ENCODE measurements at regions not wholly inside any gene's neighbourhood (a gene's known extent, or its start where the extent isn't known, plus 50 kb on each side); places are given as distances from the start of the nearest gene placed in this dataset.
"Not testable (repeated sequence)": the region's sequence is repeated elsewhere in the genome, so short reads cannot be mapped to it uniquely, and the experiment has no call there.

DNA sequence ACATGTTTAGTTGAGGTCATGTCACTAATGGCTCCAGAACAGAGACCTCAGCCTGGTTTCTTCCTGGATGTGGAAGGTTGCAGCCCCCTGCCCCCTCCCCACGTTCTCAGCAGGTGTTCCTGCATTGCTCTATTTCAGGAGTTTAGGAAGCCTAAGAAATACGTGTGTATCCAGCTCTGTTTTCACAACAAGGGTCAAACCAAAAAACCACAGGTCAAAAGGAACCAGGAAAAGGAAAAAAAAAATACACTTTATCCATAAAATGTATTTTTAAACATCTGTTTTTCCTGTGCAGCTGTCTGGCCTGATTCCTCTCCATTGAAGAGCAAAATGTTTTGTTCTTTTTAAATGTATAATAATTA lies 107.9 kb upstream of the PLEKHG1 start:
- Histone ChIP-seq H3K9me3 (ENCODE audit: control insufficient read depth in 2 of 2, insufficient read depth in 1 of 2, low read depth in 1 of 2, low read length in 1 of 2) (peaks cover 0 to 6% of the 10 kb centered on the region in 2 donors), H3K4me3 (ENCODE audit: low read depth in 1 of 3, low read length in 3 of 3) (no peak overlapping the region), H3K36me3 (ENCODE audit: control insufficient read depth in 3 of 3, insufficient read depth in 2 of 3, low read depth in 1 of 3, low read length in 3 of 3) (no peaks in the 10 kb centered on the region), H3K27me3 (ENCODE audit: control insufficient read depth in 3 of 3, insufficient read depth in 3 of 3, low read length in 3 of 3) (no peaks in the 10 kb centered on the region), H3K27ac (ENCODE audit: low read depth in 1 of 3, low read length in 2 of 3) (peak overlapping the region in 1 of 3 donors; percentile 27), H3K4me1 (ENCODE audit: control insufficient read depth in 3 of 3, insufficient read depth in 2 of 3, low read depth in 1 of 3, low read length in 2 of 3) (peaks cover 0 to 2% (median 0%) of the 10 kb centered on the region in 3 donors)
- 22 to 46% (median 28%) methylated on average over 2 of the region's 2 CpGs for WGBS, 3 donors
- no peak for DNase-seq
- no peak for FAIRE-seq

DNA sequence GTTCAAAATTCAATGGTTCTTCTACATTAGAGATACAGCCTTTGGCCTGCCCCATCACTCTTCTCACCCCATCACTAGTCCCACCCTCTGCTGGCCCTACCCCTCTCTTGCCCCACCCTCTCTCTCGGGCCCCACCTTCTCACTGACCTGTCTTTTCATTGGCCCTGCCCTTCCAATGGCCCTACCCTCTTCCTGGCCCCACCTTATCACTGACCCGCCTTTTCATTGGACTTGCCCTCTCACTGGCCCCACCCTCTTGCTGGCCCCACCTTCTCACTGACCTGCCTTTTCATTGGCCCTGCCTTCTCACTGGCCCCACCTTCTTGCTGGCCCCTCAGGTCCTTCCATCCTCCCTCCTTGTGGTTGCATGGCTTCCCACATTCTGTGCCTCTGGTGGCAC lies 107.2 kb upstream of the PLEKHG1 start:
- H3K27me3 ChIP-seq (ENCODE audit: control insufficient read depth in 3 of 3, insufficient read depth in 3 of 3, low read length in 3 of 3): no peaks in the 10 kb centered on the region
- DNase-seq (peak in 1 of 2 donors; percentile 22), FAIRE-seq (no peak)
- peaks cover 0 to 2% (median 0%) of the 10 kb centered on the region in 3 donors for H3K4me1 ChIP-seq (ENCODE audit: control insufficient read depth in 3 of 3, insufficient read depth in 2 of 3, low read depth in 1 of 3, low read length in 2 of 3)
- 78 to 93% (median 87%) methylated on average over 2 of the region's 2 CpGs for WGBS, 3 donors
- H3K4me3 ChIP-seq (ENCODE audit: low read depth in 1 of 3, low read length in 3 of 3): no peak overlapping the region
- peaks cover 0 to 6% of the 10 kb centered on the region in 2 donors for H3K9me3 ChIP-seq (ENCODE audit: control insufficient read depth in 2 of 2, insufficient read depth in 1 of 2, low read depth in 1 of 2, low read length in 1 of 2)
- H3K36me3 ChIP-seq (ENCODE audit: control insufficient read depth in 3 of 3, insufficient read depth in 2 of 3, low read depth in 1 of 3, low read length in 3 of 3): no peaks in the 10 kb centered on the region
- H3K27ac ChIP-seq (ENCODE audit: low read depth in 1 of 3, low read length in 2 of 3): no peak overlapping the region

DNA sequence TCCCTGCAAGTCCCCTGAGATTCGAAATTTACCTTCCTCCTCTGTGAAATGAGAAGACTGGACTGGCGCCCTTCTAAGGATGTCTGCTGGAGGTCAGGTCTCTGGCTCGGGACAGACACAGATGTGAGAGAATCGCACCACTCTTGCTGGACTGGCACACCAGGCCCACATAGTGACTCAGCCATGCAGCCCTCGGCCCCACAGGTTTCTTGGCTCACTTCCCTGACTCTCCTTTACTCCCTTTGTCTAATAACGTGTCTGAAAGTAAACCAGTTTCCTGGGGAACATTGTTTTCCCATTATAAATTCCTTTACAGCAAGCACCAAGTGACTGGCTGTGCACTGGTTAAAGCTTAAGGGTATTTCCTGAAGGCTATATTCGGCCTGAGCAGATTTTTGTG lies 106.7 kb upstream of the PLEKHG1 start:
- DNase-seq: no peak
- Histone ChIP-seq H3K4me1 (ENCODE audit: control insufficient read depth in 3 of 3, insufficient read depth in 2 of 3, low read depth in 1 of 3, low read length in 2 of 3) (peaks cover 0 to 2% (median 0%) of the 10 kb centered on the region in 3 donors), H3K27me3 (ENCODE audit: control insufficient read depth in 3 of 3, insufficient read depth in 3 of 3, low read length in 3 of 3) (no peaks in the 10 kb centered on the region), H3K27ac (ENCODE audit: low read depth in 1 of 3, low read length in 2 of 3) (no peak overlapping the region), H3K9me3 (ENCODE audit: control insufficient read depth in 2 of 2, insufficient read depth in 1 of 2, low read depth in 1 of 2, low read length in 1 of 2) (peaks cover 0 to 6% of the 10 kb centered on the region in 2 donors), H3K4me3 (ENCODE audit: low read depth in 1 of 3, low read length in 3 of 3) (no peak overlapping the region), H3K36me3 (ENCODE audit: control insufficient read depth in 3 of 3, insufficient read depth in 2 of 3, low read depth in 1 of 3, low read length in 3 of 3) (no peaks in the 10 kb centered on the region)
- WGBS, 3 donors: 64 to 81% (median 72%) methylated on average over 7 of the region's 7 CpGs
- no peak for FAIRE-seq

DNA sequence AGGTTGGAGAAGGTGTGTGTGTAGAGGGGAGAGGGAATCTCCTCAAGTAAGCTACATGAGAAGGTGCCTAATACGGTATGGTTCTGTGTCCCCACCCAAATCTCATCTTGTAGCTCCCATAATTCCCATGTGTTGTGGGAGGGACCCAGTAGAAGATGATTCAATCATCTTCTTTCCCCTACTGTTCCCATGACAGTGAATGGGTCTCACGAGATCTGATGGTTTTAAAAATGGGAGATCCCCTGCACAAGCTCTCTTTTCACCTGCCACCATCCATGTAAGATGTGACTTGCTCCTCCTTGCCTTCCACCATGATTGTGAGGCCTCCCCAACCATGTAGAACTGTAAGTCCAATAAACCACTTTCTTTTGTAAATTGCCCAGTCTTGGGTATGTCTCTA lies 106.1 kb upstream of the PLEKHG1 start:
- not testable (repeated sequence) for H3K4me1 ChIP-seq (ENCODE audit: control insufficient read depth in 3 of 3, insufficient read depth in 2 of 3, low read depth in 1 of 3, low read length in 2 of 3); H3K4me3 ChIP-seq (ENCODE audit: low read depth in 1 of 3, low read length in 3 of 3); H3K27me3 ChIP-seq (ENCODE audit: control insufficient read depth in 3 of 3, insufficient read depth in 3 of 3, low read length in 3 of 3); DNase-seq; H3K9me3 ChIP-seq (ENCODE audit: control insufficient read depth in 2 of 2, insufficient read depth in 1 of 2, low read depth in 1 of 2, low read length in 1 of 2); H3K36me3 ChIP-seq (ENCODE audit: control insufficient read depth in 3 of 3, insufficient read depth in 2 of 3, low read depth in 1 of 3, low read length in 3 of 3); FAIRE-seq; H3K27ac ChIP-seq (ENCODE audit: low read depth in 1 of 3, low read length in 2 of 3)
- WGBS, 3 donors: 96 to 98% (median 97%) methylated on average over 2 of the region's 2 CpGs

DNA sequence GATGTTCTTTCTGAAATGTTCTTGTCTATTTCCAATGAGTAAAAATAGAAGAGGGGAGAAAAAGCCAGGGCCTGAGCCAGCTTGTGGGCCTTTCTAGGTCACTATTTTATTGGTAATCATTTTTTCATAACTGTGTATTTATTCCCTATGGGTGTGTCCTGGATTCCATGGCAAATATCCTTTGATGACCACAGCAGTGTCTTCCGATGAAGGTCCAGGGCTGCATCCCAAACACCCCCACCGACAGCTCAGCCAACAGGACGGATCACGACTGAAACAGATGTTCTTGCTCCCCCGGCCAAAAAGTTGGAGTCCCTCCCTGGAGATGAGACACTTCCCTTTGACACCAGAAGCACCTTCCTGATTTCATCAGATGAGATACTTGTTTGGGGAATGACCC lies 105.4 kb upstream of the PLEKHG1 start:
- H3K4me1 ChIP-seq (ENCODE audit: control insufficient read depth in 3 of 3, insufficient read depth in 2 of 3, low read depth in 1 of 3, low read length in 2 of 3): peaks cover 0 to 2% (median 0%) of the 10 kb centered on the region in 3 donors
- no peaks in the 10 kb centered on the region for H3K36me3 ChIP-seq (ENCODE audit: control insufficient read depth in 3 of 3, insufficient read depth in 2 of 3, low read depth in 1 of 3, low read length in 3 of 3)
- WGBS, 3 donors: 78 to 92% (median 92%) methylated on average over 5 of the region's 5 CpGs
- no peak for FAIRE-seq
- no peaks in the 10 kb centered on the region for H3K27me3 ChIP-seq (ENCODE audit: control insufficient read depth in 3 of 3, insufficient read depth in 3 of 3, low read length in 3 of 3)
- DNase-seq: no peak
- no peak overlapping the region for H3K27ac ChIP-seq (ENCODE audit: low read depth in 1 of 3, low read length in 2 of 3)
- H3K9me3 ChIP-seq (ENCODE audit: control insufficient read depth in 2 of 2, insufficient read depth in 1 of 2, low read depth in 1 of 2, low read length in 1 of 2): peaks cover 0 to 6% of the 10 kb centered on the region in 2 donors
- no peak overlapping the region for H3K4me3 ChIP-seq (ENCODE audit: low read depth in 1 of 3, low read length in 3 of 3)

DNA sequence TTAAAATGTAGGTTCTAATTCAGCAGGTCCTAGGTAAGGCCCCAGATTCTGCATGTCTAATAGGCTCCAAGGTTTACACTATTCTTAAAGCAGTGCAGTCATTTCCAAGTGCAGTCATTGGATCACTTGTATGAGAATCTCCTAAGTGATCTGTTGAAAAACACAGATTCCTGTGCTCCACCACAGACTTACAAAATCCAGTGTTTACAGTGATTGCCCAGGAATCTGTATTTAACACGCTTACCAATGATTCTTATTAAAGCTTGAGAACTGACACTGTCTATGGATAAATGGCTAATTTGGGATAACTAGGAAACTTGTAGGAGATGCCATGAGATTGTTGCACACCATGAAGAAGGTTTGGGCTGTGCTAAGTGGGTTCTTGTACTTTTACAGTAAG lies 104.6 kb upstream of the PLEKHG1 start:
- H3K9me3 ChIP-seq (ENCODE audit: control insufficient read depth in 2 of 2, insufficient read depth in 1 of 2, low read depth in 1 of 2, low read length in 1 of 2): peaks cover 0 to 6% of the 10 kb centered on the region in 2 donors
- DNase-seq (no peak), FAIRE-seq (no peak)
- peaks cover 0 to 2% (median 0%) of the 10 kb centered on the region in 3 donors for H3K4me1 ChIP-seq (ENCODE audit: control insufficient read depth in 3 of 3, insufficient read depth in 2 of 3, low read depth in 1 of 3, low read length in 2 of 3)
- H3K4me3 ChIP-seq (ENCODE audit: low read depth in 1 of 3, low read length in 3 of 3): no peak overlapping the region
- H3K36me3 ChIP-seq (ENCODE audit: control insufficient read depth in 3 of 3, insufficient read depth in 2 of 3, low read depth in 1 of 3, low read length in 3 of 3): no peaks in the 10 kb centered on the region
- WGBS, 3 donors: 96 to 97% (median 97%) methylated on average over 1 of the region's 1 CpG
- H3K27ac ChIP-seq (ENCODE audit: low read depth in 1 of 3, low read length in 2 of 3): no peak overlapping the region
- no peaks in the 10 kb centered on the region for H3K27me3 ChIP-seq (ENCODE audit: control insufficient read depth in 3 of 3, insufficient read depth in 3 of 3, low read length in 3 of 3)

DNA sequence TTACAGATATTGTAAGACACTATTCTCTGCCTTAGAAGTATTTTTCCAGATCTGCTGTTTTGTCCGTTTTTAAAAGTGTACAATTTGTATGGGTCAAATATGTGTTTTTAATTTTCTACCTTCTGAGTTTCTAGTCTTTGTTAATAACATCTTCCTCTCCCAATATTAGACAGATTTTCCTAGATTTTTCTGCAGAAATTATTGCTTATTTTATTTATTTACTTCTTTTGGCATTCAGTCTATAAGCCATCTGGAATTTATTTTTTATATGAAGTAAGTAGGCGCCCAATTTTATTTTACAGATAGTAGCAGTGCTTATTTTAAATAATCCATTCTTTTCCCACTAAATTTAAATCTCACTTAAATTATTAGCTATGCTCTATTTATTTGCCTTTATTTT lies 103.1 kb upstream of the PLEKHG1 start:
- Histone ChIP-seq H3K27me3 (ENCODE audit: control insufficient read depth in 3 of 3, insufficient read depth in 3 of 3, low read length in 3 of 3) (no peaks in the 10 kb centered on the region), H3K4me1 (ENCODE audit: control insufficient read depth in 3 of 3, insufficient read depth in 2 of 3, low read depth in 1 of 3, low read length in 2 of 3) (peaks cover 0 to 2% (median 0%) of the 10 kb centered on the region in 3 donors), H3K36me3 (ENCODE audit: control insufficient read depth in 3 of 3, insufficient read depth in 2 of 3, low read depth in 1 of 3, low read length in 3 of 3) (no peaks in the 10 kb centered on the region), H3K9me3 (ENCODE audit: control insufficient read depth in 2 of 2, insufficient read depth in 1 of 2, low read depth in 1 of 2, low read length in 1 of 2) (peaks cover 0 to 9% of the 10 kb centered on the region in 2 donors), H3K4me3 (ENCODE audit: low read depth in 1 of 3, low read length in 3 of 3) (no peak overlapping the region), H3K27ac (ENCODE audit: low read depth in 1 of 3, low read length in 2 of 3) (no peak overlapping the region)
- FAIRE-seq (no peak), DNase-seq (no peak)
- 87 to 89% (median 87%) methylated on average over 2 of the region's 2 CpGs for WGBS, 3 donors

DNA sequence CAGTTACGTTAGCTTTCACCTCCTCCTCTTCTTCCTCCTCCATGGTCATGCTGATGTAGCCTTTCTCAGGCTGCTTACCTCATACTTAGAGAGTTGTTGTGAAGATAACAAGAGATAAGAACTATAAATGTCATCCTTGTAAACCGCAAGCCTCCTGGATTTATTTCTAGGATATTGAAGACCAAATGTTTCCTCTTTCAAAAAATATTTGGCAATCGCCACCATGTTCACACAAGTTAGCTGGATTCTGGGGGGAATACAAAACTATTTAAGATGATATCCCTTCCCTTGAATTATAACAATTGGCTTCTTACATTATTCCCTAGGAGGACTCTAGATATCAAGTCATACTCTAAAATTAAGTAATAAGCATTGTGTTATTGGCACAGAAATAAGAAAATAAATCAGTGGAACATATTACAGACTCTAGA lies 99.8 kb upstream of the PLEKHG1 start:
- DNase-seq: no peak
- Histone ChIP-seq H3K27ac (ENCODE audit: low read depth in 1 of 3, low read length in 2 of 3) (no peak overlapping the region), H3K27me3 (ENCODE audit: control insufficient read depth in 3 of 3, insufficient read depth in 3 of 3, low read length in 3 of 3) (no peaks in the 10 kb centered on the region), H3K9me3 (ENCODE audit: control insufficient read depth in 2 of 2, insufficient read depth in 1 of 2, low read depth in 1 of 2, low read length in 1 of 2) (peaks cover 0 to 4% of the 10 kb centered on the region in 2 donors), H3K4me1 (ENCODE audit: control insufficient read depth in 3 of 3, insufficient read depth in 2 of 3, low read depth in 1 of 3, low read length in 2 of 3) (no peaks in the 10 kb centered on the region), H3K36me3 (ENCODE audit: control insufficient read depth in 3 of 3, insufficient read depth in 2 of 3, low read depth in 1 of 3, low read length in 3 of 3) (no peaks in the 10 kb centered on the region), H3K4me3 (ENCODE audit: low read depth in 1 of 3, low read length in 3 of 3) (no peak overlapping the region)
- 59 to 68% (median 67%) methylated on average over 3 of the region's 3 CpGs for WGBS, 3 donors
- no peak for FAIRE-seq

DNA sequence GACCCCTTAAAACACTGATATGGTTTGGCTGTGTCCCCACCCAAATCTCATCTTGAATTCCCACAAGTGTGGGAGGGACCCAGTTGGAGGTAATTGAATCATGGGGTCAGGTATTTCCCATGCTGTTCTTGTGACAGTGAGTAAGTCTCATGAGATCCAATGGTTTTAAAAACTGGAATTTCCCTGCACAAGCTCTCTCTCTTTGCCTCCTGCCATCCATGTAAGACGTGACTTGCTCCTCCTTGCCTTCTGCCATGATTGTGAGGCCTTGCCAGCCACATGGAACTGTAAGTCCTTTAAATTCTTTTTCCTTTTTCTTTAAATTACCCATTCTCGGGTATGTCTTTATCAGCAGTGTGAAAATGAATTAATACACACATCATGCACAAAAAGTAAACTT lies 99.1 kb upstream of the PLEKHG1 start:
- not testable (repeated sequence) for DNase-seq; H3K4me1 ChIP-seq (ENCODE audit: control insufficient read depth in 3 of 3, insufficient read depth in 2 of 3, low read depth in 1 of 3, low read length in 2 of 3); FAIRE-seq; H3K4me3 ChIP-seq (ENCODE audit: low read depth in 1 of 3, low read length in 3 of 3); H3K9me3 ChIP-seq (ENCODE audit: control insufficient read depth in 2 of 2, insufficient read depth in 1 of 2, low read depth in 1 of 2, low read length in 1 of 2); H3K27ac ChIP-seq (ENCODE audit: low read depth in 1 of 3, low read length in 2 of 3); H3K27me3 ChIP-seq (ENCODE audit: control insufficient read depth in 3 of 3, insufficient read depth in 3 of 3, low read length in 3 of 3); H3K36me3 ChIP-seq (ENCODE audit: control insufficient read depth in 3 of 3, insufficient read depth in 2 of 3, low read depth in 1 of 3, low read length in 3 of 3)
- 86 to 88% (median 88%) methylated on average over 2 of the region's 2 CpGs for WGBS, 3 donors
